ENCODE measurements at regions not wholly inside any gene's neighbourhood (a gene's known extent, or its start where the extent isn't known, plus 50 kb on each side); places are given as distances from the start of the nearest gene placed in this dataset.

- TF ChIP-seq GATA2 (IDR thresholded peaks at IDR 0.05; ENCODE audit: low read depth, low read length) (no peak), GATA3 (IDR thresholded peaks at IDR 0.05; ENCODE audit: low read depth, low read length) (no peak)
These were observed 751.7 kb downstream of the DACH1 start for GRCh38 chr13:71115301-71115700.
